IgD-negative memory B cell (primary cell): ENCODE measurements at regions not wholly inside any gene's neighbourhood (a gene's known extent, or its start where the extent isn't known, plus 50 kb on each side); places are given as distances from the start of the nearest gene placed in this dataset.

ENCODE experiments used
- H3K27ac Mint-ChIP-seq, 3 donors: one replicate each; pipeline ENCODE4 v1.8.0; 2020 to 2022; ENCODE audit warnings: mild to moderate bottlenecking in 3 of 3, mixed read lengths in 3 of 3, moderate library complexity in 1 of 3
- H3K27me3 Mint-ChIP-seq: one replicate; pipeline ENCODE4 v1.8.0; 2021; ENCODE audit warnings: mixed read lengths
- H3K36me3 Mint-ChIP-seq: one replicate; pipeline ENCODE4 v1.8.0; 2020; ENCODE audit warnings: mild to moderate bottlenecking, mixed read lengths
- H3K4me1 Mint-ChIP-seq, 3 donors: one replicate each; pipeline ENCODE4 v1.8.0; 2020 to 2022; ENCODE audit warnings: mixed read lengths in 3 of 3, mild to moderate bottlenecking in 1 of 3
- H3K4me3 Mint-ChIP-seq, 4 donors: one replicate each; pipeline ENCODE4 v1.8.0; 2020 to 2022; ENCODE audit warnings: mild to moderate bottlenecking in 4 of 4, mixed read lengths in 4 of 4, moderate library complexity in 3 of 4
- H3K9me3 Mint-ChIP-seq, 3 donors: one replicate each; pipeline ENCODE4 v1.8.0; 2020 to 2021; ENCODE audit warnings: mixed read lengths in 3 of 3, mild to moderate bottlenecking in 1 of 3

GRCh38 chr7:19999681-20000080 lies 217.5 kb downstream of the MACC1 start:
- Mint-ChIP-seq H3K36me3 (no peaks in the 10 kb centered on the region), H3K4me1 (no peaks in the 10 kb centered on the region), H3K27me3 (no peaks in the 10 kb centered on the region), H3K4me3 (no peak overlapping the region), H3K9me3 (no peaks in the 10 kb centered on the region), H3K27ac (no peak overlapping the region)

GRCh38 chr7:19991936-19992335 lies 218.5 kb upstream of the TMEM196 start:
- peak overlapping the region in 1 of 3 donors; percentile 11 for H3K27ac Mint-ChIP-seq
- no peaks in the 10 kb centered on the region for H3K27me3 Mint-ChIP-seq

GRCh38 chr7:19989906-19990305 lies 216.5 kb upstream of the TMEM196 start:
- peaks cover 0 to 2% (median 0%) of the 10 kb centered on the region in 3 donors for H3K4me1 Mint-ChIP-seq
- no peaks in the 10 kb centered on the region for H3K36me3 Mint-ChIP-seq
- H3K27ac Mint-ChIP-seq, result no peak overlapping the region
- H3K27me3 Mint-ChIP-seq, result no peaks in the 10 kb centered on the region
- peaks cover 0 to 8% (median 0%) of the 10 kb centered on the region in 3 donors for H3K9me3 Mint-ChIP-seq
- no peak overlapping the region for H3K4me3 Mint-ChIP-seq

More at GRCh38 chr7:19991936-19992335, 218.5 kb upstream of the TMEM196 start:
- Mint-ChIP-seq H3K36me3 (no peaks in the 10 kb centered on the region), H3K9me3 (peaks cover 0 to 8% (median 0%) of the 10 kb centered on the region in 3 donors), H3K4me3 (no peak overlapping the region), H3K4me1 (peaks cover 0 to 2% (median 0%) of the 10 kb centered on the region in 3 donors)

- Mint-ChIP-seq H3K4me1 (peaks cover 0 to 2% (median 0%) of the 10 kb centered on the region in 3 donors), H3K9me3 (peaks cover 0 to 8% (median 0%) of the 10 kb centered on the region in 3 donors)
These were observed 215.4 kb upstream of the TMEM196 start for GRCh38 chr7:19988860-19989259.

GRCh38 chr7:19984231-19984632 lies 210.8 kb upstream of the TMEM196 start:
- Mint-ChIP-seq H3K27me3 (no peaks in the 10 kb centered on the region), H3K36me3 (peaks cover under 1% of the 10 kb centered on the region), H3K27ac (no peak overlapping the region), H3K9me3 (no peaks in the 10 kb centered on the region), H3K4me3 (no peak overlapping the region), H3K4me1 (no peaks in the 10 kb centered on the region)

More at GRCh38 chr7:19988860-19989259, 215.4 kb upstream of the TMEM196 start:
- H3K27me3 Mint-ChIP-seq, result no peaks in the 10 kb centered on the region
- no peak overlapping the region for H3K27ac Mint-ChIP-seq
- H3K36me3 Mint-ChIP-seq, result no peaks in the 10 kb centered on the region
- H3K4me3 Mint-ChIP-seq, result no peak overlapping the region

- Mint-ChIP-seq H3K4me1 (no peaks in the 10 kb centered on the region), H3K27me3 (peaks cover 2% of the 10 kb centered on the region), H3K27ac (no peak overlapping the region), H3K9me3 (no peaks in the 10 kb centered on the region), H3K36me3 (peaks cover 2% of the 10 kb centered on the region), H3K4me3 (no peak overlapping the region)
These were observed 209.7 kb upstream of the TMEM196 start for GRCh38 chr7:19982841-19983835.

GRCh38 chr7:19973581-19973980 lies 200.2 kb upstream of the TMEM196 start:
- H3K27me3 Mint-ChIP-seq, result peaks cover 4% of the 10 kb centered on the region
- H3K27ac Mint-ChIP-seq, result no peak overlapping the region
- peaks cover 0 to 1% (median 0%) of the 10 kb centered on the region in 3 donors for H3K9me3 Mint-ChIP-seq
- H3K4me1 Mint-ChIP-seq, result peaks cover 0 to 3% (median 0%) of the 10 kb centered on the region in 3 donors
- no peak overlapping the region for H3K4me3 Mint-ChIP-seq
- no peaks in the 10 kb centered on the region for H3K36me3 Mint-ChIP-seq

GRCh38 chr7:19972876-19973275 lies 199.5 kb upstream of the TMEM196 start:
- Mint-ChIP-seq H3K27ac (no peak overlapping the region), H3K4me3 (no peak overlapping the region), H3K27me3 (peaks cover 4% of the 10 kb centered on the region), H3K9me3 (peaks cover 0 to 1% (median 0%) of the 10 kb centered on the region in 3 donors), H3K36me3 (no peaks in the 10 kb centered on the region), H3K4me1 (peaks cover 0 to 3% (median 0%) of the 10 kb centered on the region in 3 donors)

- Mint-ChIP-seq H3K9me3 (no peaks in the 10 kb centered on the region), H3K36me3 (no peaks in the 10 kb centered on the region), H3K27ac (no peak overlapping the region), H3K4me3 (no peak overlapping the region), H3K4me1 (peaks cover 0 to 3% (median 0%) of the 10 kb centered on the region in 3 donors), H3K27me3 (peaks cover 2% of the 10 kb centered on the region)
These were observed 198.5 kb upstream of the TMEM196 start for GRCh38 chr7:19971956-19972355.

GRCh38 chr7:19970514-19970913 lies 197.1 kb upstream of the TMEM196 start:
- Mint-ChIP-seq H3K27me3 (no peaks in the 10 kb centered on the region), H3K4me1 (peaks cover 0 to 3% (median 0%) of the 10 kb centered on the region in 3 donors), H3K9me3 (no peaks in the 10 kb centered on the region), H3K36me3 (no peaks in the 10 kb centered on the region), H3K4me3 (no peak overlapping the region), H3K27ac (no peak overlapping the region)

- H3K36me3 Mint-ChIP-seq, result no peaks in the 10 kb centered on the region
- H3K27ac Mint-ChIP-seq, result no peak overlapping the region
- no peak overlapping the region for H3K4me3 Mint-ChIP-seq
- no peaks in the 10 kb centered on the region for H3K9me3 Mint-ChIP-seq
- no peaks in the 10 kb centered on the region for H3K27me3 Mint-ChIP-seq
- H3K4me1 Mint-ChIP-seq, result peaks cover 0 to 3% (median 0%) of the 10 kb centered on the region in 3 donors
These were observed 196.6 kb upstream of the TMEM196 start for GRCh38 chr7:19969859-19970493.

- Mint-ChIP-seq H3K27me3 (no peaks in the 10 kb centered on the region), H3K4me1 (no peaks in the 10 kb centered on the region), H3K27ac (peak overlapping the region in 1 of 3 donors; percentile 10), H3K4me3 (no peak overlapping the region), H3K9me3 (no peaks in the 10 kb centered on the region), H3K36me3 (no peaks in the 10 kb centered on the region)
These were observed 190.8 kb upstream of the TMEM196 start for GRCh38 chr7:19964246-19964645.

GRCh38 chr7:19963695-19964094 lies 190.3 kb upstream of the TMEM196 start:
- Mint-ChIP-seq H3K4me1 (no peaks in the 10 kb centered on the region), H3K4me3 (no peak overlapping the region), H3K36me3 (no peaks in the 10 kb centered on the region), H3K9me3 (no peaks in the 10 kb centered on the region), H3K27me3 (no peaks in the 10 kb centered on the region), H3K27ac (peak overlapping the region in 1 of 3 donors; percentile 17)

- Mint-ChIP-seq H3K4me3 (no peak overlapping the region), H3K9me3 (no peaks in the 10 kb centered on the region), H3K36me3 (peaks cover 2% of the 10 kb centered on the region), H3K27ac (no peak overlapping the region), H3K27me3 (peaks cover 2% of the 10 kb centered on the region), H3K4me1 (no peaks in the 10 kb centered on the region)
These were observed 185.0 kb upstream of the TMEM196 start for GRCh38 chr7:19958309-19958896.

- Mint-ChIP-seq H3K27me3 (peaks cover 3% of the 10 kb centered on the region), H3K4me3 (no peak overlapping the region), H3K27ac (no peak overlapping the region), H3K4me1 (no peaks in the 10 kb centered on the region), H3K36me3 (peaks cover 2% of the 10 kb centered on the region), H3K9me3 (peaks cover 0 to under 1% (median 0%) of the 10 kb centered on the region in 3 donors)
These were observed 184.2 kb upstream of the TMEM196 start for GRCh38 chr7:19957664-19958063.
